HG03432 (cell line): ENCODE measurements at regions not wholly inside any gene's neighbourhood (a gene's known extent, or its start where the extent isn't known, plus 50 kb on each side); places are given as distances from the start of the nearest gene placed in this dataset.
A peak's percentile ranks its signal among the peaks of the same experiment; 100 is the strongest.

Source experiments
- ATAC-seq: cut with Tn5 transposase; IDR thresholded peaks from one replicate; pipeline ENCODE4 v1.9.1; 2021; ENCODE audit warnings: mild to moderate bottlenecking, moderate library complexity; ENCODE audit not compliant: unreplicated experiment

DNA sequence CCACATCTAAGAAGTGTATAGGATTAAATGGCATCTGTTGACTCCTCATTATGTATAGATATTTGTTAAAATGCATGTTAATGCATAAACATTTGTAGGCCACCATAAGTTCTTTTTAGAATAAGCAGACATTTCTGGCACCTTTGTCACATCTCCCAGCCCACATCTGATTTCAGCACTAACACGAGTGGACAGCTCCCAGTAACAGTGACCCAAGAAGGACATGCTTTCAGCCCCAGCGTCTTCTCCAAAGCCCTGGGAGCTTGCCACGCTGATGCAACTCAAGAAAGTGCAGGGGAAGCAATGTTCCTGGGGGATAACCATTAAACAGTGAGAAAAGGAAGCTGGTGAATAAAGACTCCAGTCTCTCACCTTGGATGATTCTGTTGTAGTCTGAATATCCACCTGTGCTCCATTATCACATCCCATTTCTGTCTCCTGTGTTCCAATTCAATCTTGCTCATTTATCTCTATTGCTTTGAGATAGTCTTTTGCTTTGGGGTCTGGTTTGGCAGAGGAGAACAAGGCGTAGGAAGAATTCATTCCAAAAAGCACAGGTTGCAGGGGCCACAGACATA is 182.6 kb upstream of the THSD7B start:
- no peak for ATAC-seq

DNA sequence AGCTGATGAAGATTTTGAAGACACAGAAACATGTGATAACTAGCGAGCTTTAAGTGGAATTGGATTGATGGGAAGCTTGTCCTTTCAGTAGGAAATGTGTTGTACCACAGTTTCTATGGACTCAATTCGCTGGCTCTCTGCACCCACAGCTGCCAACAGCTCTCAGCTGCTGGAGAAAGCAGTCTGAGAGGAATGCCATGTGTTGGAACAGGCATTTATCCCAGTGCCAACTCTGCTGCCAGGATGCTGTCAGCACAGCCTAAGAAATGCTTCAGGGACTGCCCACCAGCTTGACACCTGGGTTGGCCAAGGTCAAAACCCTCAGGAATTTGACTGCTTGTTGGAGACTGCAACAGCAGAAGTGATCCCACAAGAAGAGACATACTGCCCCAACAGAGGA is 193.0 kb upstream of the THSD7B start:
- no peak for ATAC-seq

DNA sequence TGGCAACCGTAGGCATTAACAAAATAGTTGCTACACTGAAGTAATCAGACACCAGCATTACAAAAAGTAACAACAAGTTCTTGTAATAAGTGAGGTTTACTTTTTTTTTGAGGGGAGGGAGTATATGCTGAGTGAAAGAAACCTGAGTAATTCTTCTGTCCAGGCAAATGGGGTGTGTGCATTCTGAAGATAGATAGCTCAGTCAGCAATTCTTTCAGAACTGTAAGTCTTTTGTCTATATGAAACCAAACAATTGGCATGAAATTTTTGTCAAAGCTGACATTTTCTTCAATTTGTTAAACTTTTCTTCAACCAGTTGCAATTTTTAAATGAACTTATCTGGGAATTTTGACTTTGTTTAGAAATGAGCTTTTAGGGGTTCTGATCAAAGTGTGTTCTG is 208.1 kb upstream of the THSD7B start:
- ATAC-seq = no peak

DNA sequence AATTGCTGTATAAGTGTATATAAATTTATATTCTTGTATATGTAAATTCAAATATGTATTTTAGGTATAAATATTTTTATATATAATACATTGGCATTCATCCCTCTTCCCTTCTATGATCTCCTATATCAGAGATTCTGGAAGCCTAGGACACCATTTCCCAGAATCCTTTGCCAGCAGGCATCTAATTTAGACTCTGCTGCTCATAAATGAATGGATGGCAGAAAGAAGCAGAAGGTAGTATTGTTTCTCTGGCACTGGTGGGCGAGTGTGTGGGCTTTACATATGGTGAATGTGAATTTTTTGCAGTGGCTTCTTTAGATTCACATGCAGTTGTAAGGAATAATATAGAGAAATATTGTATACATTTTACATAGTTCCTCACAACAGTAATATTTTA is 215.2 kb upstream of the THSD7B start:
- no peak for ATAC-seq

DNA sequence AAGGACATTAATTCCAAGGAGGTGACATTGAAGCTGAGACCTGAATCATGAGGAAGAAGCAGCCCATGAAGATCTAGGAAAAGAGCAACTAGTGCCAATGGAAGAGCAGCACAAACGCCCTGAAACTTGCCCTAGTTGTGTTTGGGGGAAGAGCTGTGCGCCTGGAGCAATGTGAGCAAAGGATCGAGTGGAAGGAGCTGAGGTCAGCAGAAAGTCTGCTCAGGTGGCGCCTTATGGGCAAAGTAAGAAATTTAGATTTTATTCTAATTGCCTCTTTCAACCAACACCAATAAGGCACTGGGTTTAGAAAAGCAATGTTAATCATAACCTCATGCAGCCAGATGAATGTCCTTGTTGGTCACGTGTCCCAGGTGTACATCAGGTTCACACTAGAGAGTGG is 226.0 kb upstream of the THSD7B start:
- no peak for ATAC-seq

DNA sequence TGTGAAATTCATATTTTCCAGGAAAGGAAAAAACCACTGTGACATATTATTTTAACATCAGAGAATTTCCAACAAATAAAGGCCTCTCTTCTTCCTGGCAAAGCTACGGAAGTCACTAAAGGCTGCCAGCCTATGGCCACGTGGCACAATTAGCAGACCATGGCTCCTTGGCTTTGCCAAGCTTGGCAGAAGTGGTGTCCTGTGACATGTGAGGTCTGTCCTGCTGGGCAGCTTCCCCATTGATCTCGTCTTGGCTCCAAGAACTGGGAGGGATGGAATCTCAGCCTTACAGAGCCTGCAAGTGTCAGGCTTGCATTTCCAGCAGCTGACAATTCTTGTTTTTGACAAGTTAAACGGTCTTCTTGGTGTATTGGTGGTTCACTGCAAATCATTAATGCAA is 226.9 kb upstream of the THSD7B start:
- ATAC-seq = no peak

DNA sequence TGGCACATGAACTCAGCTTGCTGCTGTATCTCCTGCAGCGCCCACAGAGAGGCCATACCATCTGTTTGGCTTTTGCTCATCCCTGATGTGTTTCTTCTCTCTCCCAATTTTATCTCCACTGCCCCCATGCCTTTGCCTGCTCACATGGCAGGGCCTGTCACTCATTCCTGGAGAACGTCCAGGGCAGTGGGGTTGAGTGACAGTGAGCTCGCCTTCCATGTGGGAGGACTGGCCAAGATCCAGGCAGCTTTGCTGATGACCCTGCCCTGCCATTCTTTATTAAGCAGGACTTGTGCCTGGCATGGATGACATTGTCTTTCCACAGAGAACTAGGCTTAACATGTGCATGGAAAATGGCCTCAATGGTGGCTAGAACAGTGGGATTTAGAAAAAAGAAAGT is 230.5 kb upstream of the THSD7B start:
- no peak for ATAC-seq

DNA sequence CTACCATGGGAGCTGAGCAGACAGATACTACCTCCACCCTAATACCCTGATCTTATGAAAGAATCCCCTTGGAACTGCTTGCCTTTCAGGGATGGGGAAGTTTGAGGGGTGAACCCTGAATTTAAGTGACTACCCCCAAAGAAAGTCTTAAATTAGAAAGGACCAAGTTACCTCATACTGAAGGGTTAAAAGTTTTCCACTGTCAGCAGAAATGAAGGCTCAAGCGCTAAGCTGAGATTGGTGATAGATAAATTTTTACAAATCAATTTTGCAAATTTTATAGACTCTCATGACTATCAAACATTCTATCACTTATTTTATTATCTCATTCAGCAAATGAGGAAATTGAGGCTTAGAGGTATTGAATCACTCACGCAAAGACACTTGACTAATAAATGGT is 233.2 kb upstream of the THSD7B start:
- no peak for ATAC-seq

DNA sequence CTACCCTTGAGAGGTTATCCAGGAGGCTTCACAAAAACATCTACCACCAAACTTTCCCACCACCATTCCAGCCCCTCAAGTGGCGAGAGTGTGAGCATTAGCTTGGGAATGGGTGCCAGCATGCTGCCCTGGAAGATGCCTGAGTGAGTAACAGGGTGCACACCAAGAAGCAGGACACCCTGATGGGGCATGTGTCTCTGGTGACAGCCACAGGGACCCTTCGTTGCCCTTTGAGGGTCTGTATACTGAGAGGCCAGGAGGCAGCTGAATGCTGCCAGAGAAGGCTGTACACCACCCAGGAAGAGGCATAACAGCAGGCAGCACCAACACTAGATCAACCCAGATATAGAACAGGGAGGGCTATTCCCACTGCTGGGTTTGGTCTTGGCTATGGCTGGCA is 233.6 kb upstream of the THSD7B start:
- no peak for ATAC-seq

DNA sequence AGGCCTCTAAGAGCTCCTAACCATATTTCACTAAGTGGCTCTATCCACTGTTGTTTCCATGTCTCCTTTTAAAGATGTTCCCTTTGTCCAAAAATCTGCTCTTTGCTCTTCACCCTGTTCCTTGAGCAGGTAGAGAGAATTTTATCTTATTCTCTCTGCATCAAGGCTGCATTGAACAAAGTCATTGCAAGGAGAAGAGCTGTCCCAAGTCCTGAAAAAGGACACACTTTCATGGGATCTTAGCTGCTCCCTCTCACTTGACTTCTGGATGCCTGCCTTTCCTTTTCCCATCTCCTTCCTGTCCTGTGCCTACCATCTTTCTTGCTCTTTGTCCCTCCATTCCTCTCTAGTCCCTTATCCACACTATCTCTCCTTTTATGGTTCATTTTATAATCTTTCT is 235.2 kb upstream of the THSD7B start:
- no peak for ATAC-seq

DNA sequence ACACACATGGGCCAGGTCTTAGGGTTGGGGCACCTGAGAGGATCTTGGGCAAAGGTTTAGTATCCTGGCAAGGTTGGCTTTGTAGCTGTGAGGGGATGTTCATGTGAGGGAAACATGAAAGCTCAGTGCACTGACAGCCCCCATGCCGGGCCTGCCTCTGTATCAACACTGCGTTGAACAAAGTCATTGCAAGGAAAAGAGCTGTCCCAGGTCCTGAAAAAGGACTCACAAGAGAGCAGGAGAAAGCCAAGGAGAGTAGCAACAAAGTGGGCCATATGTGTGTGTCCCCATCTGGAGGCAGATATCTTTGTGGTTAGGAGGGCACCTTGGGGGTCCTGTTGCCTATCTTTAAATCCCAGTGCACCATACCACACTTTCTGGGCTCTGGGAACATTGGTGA is 237.8 kb upstream of the THSD7B start:
- ATAC-seq = no peak

DNA sequence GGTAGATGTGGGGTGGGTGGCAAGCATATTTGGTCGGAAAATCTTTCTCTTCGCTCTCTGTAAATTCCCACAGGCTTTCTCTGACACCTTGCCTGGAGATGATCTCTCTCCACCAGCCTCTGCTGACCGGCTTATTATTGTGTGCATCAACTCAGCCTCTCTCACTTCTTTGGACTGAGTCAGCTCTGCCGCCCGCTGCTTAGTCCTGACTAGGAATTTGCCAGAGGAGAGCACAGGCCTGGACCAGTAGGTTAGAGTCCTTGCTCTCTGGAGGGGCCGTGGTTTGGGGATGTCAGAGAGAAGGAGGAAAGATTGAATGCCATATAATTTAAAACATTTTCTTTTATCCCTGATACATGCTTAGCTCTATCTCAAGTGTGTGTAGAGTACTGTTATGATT is 242.6 kb upstream of the THSD7B start:
- ATAC-seq = no peak

DNA sequence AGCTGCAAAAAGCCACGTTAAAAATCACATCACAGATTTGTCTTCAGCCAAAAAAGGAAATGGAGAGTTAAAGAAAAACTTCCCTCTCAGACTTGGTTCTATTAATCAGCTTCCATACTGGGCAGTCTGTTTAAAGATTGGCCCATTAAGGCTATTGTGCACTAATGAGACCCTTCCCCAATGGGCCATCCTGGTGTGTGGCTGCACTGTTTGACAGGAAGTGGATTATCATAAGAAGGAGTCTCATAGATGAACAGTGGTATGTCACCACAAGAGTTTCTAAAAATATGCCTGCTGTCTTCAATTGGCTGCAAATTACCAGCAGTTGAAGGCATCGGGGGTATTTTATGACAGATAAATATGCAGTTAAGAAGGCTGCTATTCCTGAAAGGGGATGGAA is 247.6 kb upstream of the THSD7B start:
- no peak for ATAC-seq

DNA sequence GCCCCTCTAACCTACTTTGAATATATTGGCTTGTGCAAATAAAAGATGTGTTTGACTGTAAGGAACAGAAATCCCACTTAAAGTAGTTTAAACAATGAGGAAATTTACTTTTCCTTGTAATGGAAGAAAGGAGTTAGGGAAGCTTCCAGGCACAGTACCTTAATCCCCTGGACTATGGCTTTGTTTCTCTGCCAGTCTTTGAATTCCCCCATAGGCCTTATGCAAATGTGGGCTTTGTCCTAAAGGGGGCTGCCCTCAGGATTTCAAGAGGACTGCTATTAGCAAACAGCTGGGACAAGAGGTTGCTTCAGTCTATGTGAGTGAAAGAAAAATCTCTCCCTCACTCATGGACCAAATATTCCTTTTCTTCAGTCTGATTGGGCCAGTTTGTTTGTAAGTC is 255.1 kb upstream of the THSD7B start:
- ATAC-seq = no peak

DNA sequence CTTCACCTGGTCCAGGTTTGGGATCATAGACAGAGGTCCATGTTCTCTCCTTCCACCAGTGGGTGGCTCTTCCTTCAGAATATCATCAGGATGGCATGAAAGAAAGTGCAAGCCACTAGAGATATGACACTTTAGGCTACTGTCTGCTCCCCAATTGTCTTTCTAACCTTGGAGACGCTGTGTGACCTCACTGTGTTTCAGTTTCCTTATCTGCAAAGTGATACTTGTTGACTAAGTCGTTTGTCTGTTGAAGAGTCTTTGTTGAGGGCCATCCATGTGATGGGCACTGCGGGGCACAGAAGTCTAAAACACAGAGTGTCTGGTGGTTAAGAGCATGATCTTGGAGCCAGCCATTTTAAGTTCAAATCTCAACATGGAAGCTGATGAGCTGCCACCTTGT is 259.9 kb upstream of the THSD7B start:
- ATAC-seq = no peak

DNA sequence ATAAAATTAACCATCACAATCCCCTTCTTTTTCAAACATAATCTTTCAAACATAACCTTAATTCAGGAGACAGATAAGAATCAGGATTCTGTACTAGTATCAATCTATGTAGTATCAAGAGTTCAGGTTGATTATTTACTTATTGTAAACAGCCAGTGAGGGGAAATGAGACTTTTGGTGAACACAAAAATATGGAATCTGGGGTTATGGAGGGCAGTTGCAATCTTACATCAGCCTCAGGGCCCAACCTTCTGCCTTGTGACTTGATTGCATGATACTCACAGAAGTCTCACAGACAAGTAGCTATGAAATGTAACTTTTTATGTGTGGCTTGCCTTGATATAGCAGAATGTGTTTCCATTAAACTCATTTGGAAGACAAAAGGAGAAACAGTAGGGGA is 262.7 kb upstream of the THSD7B start:
- ATAC-seq = no peak

DNA sequence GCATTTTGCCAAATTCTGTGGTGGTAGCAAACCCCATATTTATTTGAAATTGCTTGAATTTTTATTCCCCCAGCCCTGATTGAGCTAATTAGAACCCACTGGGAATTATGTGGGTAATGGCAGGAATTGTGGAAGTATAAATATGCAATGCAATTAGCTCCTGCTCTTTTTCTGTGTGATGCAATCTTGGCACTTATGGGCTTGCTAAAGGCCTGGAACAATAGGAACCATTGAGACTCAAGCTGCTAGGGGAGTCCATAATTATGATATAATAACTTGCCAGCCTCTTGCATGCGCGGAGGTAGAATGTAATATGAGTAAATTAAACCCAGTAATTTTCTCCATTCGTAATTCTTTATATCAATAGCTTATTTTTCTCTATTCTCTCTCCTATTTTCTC is 267.6 kb upstream of the THSD7B start:
- ATAC-seq = no peak

DNA sequence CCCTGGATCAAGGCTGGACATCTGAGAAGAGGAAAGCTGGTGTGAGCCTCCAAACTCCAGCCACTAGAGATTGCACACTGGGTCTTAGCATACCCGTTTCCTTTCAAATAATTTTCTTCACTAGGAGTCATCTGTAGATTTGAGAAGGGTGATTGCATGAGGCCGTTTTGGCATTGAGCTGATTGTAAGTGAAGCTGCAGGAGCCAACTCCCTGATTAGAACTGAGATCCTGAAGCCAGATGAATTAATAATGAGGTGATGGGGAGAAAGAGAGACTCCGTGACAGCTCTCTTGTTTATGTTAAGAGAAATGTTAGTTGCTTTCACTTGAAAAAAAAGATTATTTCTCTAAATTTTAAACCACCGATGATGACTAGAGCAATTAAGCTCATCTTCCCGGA is 268.4 kb upstream of the THSD7B start:
- no peak for ATAC-seq

DNA sequence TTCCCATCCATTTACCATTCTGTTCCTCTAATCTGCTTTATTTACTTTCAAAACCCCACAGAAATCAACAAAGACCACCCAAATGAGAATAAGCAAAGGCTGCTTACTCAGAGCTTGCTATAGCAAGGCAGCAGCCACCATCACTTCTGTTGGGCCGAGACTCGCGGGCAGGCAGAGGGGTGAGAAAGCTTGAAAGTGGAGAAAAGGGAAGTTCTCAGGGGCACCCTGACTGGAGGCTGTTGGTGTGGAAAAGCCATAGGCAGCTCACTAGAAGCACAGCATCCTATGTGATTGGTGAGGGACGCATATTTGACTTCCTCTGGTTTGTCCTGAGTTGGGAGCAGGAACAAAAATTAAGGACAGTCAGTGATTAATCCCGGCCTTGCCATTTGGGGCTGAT is 269.7 kb upstream of the THSD7B start:
- peak; percentile 80 for ATAC-seq

DNA sequence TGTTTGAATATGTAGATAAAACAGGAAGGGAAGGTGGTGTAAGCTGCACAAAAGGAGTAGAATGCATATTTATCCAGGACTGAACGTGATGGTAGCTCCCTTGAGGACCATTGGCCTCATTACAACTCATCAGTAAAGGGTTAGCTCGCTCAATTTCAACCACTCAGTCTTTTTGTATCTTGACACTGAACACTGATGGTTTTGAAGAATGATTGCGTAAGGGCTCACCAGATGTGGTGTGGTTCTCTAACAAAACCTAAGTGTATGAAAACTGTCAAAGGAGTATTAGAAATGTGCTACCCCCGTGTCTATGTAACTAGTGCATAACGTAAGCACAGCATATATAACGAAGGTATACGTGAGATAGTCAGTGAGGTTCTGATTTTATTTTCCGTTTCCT is 272.4 kb upstream of the THSD7B start:
- no peak for ATAC-seq

DNA sequence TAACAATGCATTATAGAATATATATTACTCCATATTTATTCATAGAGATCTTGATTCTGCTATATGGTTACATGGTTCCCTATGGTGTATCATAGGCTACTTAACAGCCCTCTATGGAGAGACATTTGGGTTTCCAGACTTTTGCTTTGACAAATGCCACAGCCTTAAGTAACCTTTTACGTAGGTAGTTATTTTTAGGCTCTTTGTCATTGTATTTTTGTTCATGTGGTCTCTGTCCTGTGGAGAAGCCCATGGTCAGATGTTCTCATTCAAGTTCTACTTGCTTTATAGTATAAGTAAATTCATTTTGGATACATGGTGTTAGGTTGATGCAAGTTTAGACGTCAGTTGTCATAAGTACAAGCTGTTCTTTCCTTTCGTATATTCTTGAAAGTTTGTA is 275.2 kb upstream of the THSD7B start:
- ATAC-seq = no peak

DNA sequence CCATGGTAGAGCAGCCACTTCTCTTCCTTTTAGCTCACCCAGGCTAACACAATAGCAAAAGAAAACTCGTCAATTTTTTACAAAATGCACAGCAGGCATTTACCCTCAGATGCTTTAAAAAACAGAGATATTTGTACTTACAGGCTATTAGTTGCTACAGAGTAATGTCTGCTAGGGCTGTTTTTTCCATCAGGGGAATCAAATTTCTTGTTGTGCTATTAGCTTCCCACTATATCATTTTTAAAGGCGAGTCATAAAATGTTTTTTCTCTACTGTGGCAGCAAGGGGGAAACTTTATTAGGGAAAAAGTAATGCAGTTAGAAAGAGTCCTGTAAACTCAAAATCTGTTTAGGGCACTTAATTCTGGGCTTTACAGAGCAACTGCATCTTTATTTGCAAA is 277.9 kb upstream of the THSD7B start:
- ATAC-seq = no peak

DNA sequence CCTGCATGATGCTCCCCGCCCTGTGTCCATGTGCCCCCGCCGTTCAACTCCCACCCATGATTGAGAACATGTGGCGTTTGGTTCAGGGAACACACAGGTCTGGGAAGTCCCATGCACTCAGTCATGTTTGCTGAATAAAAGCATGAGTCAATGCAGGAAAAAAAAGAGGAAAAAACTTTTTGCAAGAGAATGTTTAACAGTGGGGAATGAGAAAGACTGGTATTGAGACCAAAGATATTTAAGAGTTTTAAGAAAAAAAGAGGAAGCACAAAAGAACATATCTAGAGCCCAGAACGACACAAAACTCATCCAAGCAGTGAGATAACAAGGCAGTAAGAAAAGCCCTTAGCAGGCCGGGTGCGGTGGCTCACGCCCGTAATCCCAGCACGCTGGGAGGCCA is 279.2 kb upstream of the THSD7B start:
- ATAC-seq = peak; percentile 85

DNA sequence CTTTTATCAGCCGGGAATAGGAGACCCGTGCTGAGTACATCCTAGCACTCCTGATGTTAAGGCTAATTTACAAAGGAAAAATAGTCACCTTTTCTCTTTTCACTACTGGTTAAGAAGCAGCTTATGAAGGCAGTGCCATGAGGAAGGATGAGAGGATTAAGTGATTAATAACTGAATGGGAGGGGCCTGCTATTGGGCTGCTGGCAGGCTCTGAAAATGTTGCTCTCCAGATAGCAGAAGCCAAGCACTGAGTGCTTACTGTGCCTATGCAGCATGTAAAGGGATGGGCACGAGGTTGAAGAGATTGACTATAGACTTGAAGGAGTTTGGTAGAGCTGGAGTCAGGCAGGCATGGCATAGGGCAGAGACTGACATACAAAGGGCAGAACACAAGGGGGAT is 282.4 kb upstream of the THSD7B start:
- ATAC-seq = no peak
